HuH-7 (cell line): ENCODE measurements at regions not wholly inside any gene's neighbourhood (a gene's known extent, or its start where the extent isn't known, plus 50 kb on each side); places are given as distances from the start of the nearest gene placed in this dataset.
"Not testable (repeated sequence)": the region's sequence is repeated elsewhere in the genome, so short reads cannot be mapped to it uniquely, and the experiment has no call there.

Experiments
- DNase-seq: peaks from one replicate; pipeline ENCODE4 v3.0.0; 2011; ENCODE audit warnings: low spot score

- DNase-seq, result no peak
Measured at GRCh38 chr3:161920196-161920595, 423.6 kb downstream of the OTOL1 start.

DNA sequence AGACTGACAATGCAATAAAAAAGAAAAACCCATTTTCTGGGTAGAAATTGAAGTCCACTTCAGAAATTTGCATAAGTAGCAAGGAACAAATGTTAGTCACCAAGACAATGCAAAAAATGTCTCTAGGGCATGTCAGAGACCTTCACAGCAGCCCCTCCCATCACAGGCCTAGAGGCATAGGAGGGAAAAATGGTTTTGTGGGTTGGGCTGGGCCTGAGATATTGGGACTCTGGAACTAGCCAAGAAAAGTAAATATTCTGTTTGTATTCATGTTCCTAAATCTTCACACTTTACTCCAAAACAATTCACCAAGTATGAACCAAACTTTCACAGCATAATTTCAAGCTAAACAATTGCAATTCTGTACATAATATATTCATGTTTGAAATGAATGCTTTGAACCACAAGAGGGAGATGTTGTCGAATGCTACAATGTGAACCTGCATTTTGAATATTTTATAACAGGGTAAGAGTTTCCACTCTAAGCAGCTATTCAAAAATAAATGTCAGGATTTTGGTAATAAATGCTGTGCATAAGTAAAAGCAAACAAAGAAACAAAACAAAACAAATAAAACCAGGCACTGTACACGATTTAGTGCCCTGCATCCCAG is 429.2 kb downstream of the OTOL1 start:
- no peak for DNase-seq

DNA sequence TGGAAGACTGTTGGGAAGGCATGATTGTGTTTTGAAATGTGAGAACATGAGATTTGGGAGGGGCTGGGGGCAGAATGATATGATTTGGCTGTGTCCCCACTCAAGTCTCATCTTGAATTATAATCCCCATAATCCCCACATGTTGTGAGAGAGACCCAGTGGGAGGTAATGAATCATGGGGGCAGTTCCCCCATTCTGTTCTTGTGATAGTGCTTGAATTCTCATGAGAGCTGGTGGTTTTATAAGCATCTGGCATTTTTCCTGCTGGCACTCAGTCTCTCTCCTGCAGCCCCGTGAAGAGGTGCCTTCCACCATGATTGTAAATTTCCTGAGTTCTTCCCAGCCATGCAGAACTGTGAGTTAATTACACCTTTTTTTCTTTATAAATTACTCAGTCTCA is 430.5 kb downstream of the OTOL1 start:
- no peak for DNase-seq

DNA sequence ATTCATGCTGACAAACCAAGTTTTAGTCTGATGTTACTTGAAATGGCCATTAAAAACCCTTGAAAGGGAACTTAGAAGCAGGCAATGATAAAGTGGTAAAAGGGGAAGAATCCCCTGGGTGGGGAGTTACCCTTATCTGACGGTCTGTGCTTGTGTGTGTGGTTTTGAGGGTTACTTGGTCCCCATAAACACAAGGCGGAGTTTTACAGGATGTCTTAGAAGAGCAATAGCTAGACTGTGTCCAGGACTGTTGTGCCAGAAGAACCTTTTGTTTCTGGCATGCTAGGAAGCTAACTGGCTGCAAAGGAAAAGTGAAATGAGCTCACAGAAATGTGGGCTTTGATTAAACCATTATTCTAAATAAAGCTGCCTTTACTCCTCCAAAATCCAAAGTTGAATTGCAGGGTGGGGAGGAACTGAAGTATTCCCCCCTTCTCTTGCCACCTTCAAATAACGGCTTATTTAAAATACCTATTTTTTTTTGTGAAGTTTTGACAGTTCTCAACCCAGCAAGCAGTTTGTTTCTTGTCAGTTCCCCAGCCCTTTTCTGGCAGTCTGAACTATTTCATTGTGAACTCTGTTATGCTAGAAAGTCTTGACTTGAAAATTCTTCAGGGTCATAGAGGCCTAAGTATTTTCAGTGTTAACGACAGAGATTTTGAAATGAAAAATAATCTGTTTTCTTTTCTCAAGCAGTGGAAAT is 443.5 kb downstream of the OTOL1 start:
- no peak for DNase-seq

- no peak for DNase-seq
Measured at GRCh38 chr3:161940621-161940965, 444.0 kb downstream of the OTOL1 start.

DNA sequence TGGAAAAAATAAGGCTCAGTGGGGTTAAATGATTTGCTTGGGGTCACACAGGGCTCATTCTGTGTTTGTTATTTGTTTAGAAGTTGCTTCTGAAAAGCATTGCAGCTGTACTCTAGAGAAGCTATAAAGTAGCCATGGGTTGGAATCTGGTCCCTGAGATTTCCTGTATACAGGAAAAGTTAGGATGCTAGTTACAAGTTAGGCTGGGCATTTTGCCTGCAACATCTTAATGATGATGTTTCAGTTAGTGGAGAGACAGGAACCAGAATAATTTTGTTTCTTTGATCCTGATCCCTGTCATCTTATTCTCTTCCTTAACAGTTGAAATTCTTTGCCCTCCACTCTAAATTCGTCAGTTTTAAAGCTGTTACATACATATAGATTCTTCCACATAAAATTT is 445.3 kb downstream of the OTOL1 start:
- DNase-seq, result no peak

DNA sequence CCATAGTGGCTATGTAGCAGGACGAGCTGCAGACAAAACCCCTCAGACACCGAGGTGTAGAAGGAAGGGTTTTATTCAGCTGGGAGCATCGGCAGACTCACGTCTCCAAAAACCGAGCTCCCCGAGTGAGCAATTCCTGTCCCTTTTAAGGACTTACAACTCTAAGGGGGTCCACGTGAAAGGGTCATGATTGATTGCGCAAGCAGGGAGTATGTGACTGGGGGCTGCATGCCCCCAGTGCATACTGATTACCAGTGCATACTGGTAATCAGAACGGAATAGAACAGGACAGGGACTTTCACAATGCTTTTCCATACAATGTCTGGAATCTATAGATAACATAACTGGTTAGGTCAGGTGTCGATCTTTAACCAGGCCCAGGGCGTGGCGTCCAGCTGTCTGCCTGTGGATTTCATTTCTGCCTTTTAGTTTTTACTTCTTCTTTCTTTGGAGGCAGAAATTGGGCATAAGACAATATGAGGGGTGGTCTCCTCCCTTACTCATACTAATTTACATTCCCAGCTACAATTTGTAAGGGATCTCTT is 447.3 kb downstream of the OTOL1 start:
- not testable (repeated sequence) for DNase-seq

DNA sequence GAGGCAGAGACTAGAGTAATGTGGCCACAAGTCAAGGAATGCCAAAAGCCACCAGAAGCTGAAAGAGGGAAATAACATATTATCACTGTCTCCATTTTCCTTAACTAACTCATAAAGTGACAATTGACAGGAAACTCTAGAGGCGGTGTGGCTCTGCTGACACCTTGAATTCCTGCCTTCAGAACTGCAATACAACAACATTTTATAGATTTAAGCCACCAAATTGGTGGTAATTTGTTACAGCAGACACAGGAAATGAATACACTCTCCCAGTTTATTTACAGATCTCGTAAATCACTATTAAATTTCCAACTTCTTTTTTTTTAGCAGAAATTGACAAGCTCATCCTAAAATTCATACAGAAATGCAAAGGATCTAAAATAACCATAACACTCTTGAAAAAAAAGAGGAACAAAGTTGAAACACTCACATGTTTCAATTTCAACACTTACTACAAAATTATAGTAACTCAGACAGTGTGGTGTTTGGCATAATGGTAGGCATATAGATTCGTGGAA is 449.9 kb downstream of the OTOL1 start:
- no peak for DNase-seq

GRCh38 chr3:161950318-161950868 is 453.8 kb downstream of the OTOL1 start:
- DNase-seq, result no peak

DNA sequence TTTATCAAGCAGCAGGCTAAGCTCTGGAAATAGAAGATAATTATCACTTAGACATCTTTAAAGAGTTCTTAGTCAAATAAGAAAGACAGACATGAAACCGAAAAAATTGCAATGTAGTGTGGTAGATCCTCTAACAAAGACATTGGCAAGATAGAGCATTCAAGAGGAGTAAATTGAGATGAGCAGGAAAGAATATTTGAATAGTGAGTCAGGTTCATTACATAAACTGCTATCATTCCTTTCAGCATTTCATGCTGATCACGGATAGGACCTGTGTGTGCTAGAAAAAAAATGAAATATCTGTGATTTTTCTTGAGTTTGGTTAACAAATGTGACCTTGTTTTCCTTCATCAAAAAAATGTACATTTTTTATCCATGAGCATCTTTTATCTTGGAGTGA is 460.9 kb downstream of the OTOL1 start:
- DNase-seq, result no peak

DNA sequence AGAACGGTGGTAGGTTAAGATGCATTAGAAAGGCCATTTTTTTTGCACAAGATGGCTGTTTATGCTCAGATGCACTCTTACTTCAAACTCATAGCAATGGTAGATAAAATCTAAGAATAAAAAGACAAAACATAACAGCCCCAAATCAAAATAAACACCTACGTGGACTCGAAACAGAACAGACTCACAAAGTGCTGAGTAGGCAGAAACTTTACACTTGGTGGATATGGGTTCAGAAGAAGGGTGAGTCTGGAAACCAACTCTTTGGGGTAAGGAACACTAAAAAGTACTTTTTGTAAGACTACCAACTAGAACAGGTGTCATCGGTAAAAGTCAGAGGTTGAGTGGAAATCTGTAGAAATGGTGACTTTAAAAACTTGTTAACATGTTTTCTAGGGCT is 468.2 kb downstream of the OTOL1 start:
- no peak for DNase-seq

DNA sequence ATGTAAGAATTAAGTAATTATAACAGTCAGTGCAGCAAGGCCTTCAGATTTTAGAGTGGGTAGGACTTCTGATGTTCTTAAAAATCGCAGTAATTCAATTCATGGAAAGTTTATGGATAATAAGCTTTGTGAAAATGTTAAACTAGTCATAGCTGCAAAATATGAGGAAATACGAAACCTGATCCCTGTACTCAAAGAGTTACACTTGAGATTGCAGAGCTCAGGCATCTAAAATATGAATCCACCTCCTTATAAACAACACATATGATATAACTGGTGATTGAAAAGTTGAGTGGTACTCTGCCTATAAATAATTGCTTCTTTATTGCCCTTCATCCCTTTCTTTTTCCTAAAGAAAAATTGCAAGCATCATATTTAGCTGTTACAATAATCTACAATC is 473.3 kb downstream of the OTOL1 start:
- no peak for DNase-seq

DNA sequence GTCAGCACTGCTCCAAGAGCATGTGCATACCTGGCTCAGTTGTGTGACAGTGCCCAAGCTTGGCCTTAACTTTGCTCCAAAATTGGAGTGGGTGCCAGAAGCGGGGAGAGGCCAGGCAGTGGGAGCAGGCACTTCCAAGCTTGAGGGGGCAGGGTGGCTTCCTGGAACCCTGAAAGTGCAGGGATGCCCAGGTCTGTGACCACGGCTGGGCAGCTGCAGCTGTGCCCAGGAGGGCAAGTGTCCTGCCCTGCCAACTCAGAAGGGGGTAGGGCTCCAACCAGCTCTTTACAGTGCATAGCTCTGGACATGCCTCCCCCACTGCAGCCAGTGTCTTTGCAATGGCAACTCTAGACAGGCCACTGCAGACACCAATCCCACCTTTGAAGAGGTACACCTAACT is 478.6 kb downstream of the OTOL1 start:
- no peak for DNase-seq

DNA sequence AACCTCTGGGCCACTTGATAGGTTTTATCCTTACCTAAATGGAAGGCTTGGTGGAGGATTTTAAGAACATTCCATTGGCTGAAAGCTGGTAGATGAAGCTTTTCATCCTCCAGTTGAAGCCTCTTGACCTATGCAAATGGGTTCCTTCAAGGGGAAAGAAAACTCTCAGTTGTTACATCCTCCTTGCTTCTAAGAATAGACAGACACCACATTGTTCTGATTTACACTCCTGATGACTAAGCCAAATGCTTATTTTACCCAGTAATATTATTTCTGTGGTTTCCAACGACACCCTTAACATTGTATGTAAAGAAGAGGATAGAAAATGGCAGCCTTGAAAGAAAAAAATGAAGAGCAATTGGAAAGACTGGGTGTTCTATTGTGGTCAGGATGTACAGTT is 480.5 kb downstream of the OTOL1 start:
- DNase-seq, result no peak

GRCh38 chr3:161977850-161978249 is 481.2 kb downstream of the OTOL1 start:
- DNase-seq, result no peak

DNA sequence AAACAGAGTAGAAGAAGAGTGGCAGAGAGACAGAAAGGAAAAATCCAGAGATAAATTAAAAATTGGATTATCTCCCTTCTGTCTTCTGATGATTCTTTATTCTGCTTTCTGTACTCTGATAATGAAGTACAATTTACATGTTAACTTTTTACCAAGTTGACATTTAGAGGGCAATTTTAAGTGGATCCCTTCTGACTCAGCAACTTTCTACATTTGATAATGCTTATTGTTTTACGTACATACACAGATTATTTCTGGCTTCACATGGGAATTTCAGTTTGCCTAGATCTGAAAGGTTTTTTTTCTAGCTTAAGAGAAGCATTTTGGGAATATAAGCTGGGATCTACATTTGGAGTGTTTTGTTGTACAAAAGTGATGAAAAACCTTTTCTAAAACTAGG is 491.3 kb downstream of the OTOL1 start:
- no peak for DNase-seq

DNA sequence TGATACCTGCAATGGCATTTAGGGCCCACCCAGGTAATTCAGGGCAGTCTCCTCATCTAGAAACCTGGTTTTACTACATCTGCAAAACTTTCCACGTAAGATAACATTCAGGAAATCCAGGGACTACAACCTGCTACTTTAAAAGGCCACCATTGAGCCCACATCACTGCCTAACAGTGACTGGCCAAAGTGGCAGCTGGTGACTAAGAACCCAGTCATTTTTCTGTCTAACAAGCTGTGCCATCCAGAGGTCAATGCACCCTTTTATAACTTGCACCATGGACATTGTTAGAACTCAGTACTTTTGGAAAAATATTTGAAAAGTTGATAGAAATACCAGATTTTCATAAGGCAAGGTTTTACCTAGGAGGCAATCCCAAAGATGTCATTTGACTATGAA is 492.4 kb downstream of the OTOL1 start:
- DNase-seq, result no peak

DNA sequence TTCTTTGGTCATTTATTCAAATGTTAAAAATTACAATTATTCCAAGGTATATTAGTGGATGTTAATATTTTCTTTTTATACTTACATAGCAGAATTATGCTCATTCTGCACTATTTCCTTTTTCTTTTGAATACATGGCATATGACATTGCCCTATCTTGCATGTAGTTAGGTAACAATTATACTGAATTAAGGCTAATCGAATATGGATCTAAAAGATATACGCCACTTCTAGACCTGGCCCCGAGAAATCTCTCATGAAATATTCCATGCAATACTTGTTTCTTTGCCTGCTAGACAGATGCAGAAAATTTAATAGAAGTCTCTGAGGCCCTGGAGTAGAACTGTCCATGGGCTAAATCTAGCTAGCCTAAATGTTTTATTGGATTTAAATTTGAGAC is 493.4 kb downstream of the OTOL1 start:
- no peak for DNase-seq

- DNase-seq, result no peak
Measured at GRCh38 chr3:161991901-161992540, 495.4 kb downstream of the OTOL1 start.

DNA sequence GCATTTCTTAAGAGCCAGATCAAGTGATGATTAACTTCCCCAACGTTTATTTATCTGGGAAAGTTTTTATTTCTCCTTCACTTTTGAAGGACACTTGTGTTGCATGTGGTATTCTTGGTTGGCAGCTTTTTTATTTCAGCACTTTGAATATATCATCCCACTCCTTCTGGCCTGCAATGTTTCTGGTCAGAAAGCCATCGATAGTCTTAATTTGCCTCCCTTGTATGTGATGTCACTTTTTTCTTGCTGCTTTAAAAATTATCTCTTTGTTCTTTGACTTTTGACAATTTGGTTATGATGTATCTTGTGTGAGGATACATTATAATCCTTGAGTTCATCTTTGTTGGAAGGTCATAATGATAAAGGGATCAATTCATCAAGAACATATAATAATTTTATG is 503.2 kb downstream of the OTOL1 start:
- DNase-seq, result no peak

DNA sequence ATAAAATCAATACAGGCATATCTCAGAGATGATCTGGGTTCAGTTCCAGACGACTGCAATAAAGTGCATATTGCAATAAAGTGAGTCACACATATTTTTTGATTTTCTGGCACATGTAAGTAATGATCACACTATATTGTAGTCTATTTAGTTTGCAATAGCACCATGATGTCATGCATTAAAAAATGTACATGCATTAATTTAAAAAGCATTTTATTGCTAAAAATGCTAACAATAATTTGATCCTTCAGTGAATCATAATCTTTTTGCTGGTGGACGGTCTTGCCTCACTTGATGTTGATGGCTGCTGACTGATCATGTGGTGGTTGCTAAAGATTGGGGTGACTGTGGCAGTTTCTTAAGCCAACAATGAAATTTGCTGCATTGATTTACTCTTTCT is 511.1 kb downstream of the OTOL1 start:
- DNase-seq, result no peak

DNA sequence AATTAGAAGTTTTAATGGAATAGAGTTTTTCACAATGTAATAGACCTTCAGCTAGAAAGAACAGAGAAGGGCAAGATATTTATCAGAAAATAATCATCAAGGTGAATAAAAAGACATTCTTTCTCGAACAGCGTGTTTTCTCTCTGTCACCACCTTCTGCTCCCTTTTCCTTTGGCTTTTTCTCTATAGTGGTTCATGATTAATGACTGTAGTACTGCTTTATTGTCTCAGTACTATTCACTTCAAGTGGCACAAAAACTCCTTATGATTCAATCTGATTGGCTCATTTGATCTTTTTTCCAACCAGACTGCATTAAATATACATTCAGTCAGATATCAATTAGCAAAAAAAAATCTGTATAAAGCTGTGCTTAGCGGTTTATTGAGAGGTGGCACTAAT is 516.0 kb downstream of the OTOL1 start:
- DNase-seq, result no peak

DNA sequence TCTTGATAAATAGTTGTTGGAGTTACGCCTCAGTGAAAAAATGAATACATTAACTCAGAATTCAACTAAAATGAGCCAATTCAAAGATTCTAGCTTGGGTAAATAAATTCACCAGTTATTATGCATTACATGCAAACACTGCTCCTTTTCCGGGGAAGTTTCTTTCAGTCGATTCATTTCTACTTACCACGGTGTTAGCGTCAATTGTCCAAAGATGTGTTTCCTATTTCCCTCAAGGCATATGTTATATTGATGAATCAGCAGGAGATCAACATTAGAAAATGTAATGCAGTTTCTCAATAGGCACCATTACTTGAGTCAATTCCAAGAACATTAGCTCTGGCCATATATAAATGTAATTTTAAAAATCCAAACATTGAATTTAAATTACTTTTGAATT is 517.7 kb downstream of the OTOL1 start:
- no peak for DNase-seq
